ENCODE measurements at regions not wholly inside any gene's neighbourhood (a gene's known extent, or its start where the extent isn't known, plus 50 kb on each side); places are given as distances from the start of the nearest gene placed in this dataset.

GRCh38 chr9:16121168-16121567, 568.3 kb downstream of the CCDC171 start:
- no peaks in the 10 kb centered on the region for H3K36me3 ChIP-seq (ENCODE audit: control insufficient read depth, insufficient read depth, low read length)
- no peak overlapping the region for H3K4me3 ChIP-seq (replicated peaks; ENCODE audit: low read depth, low read length)
- no peaks in the 10 kb centered on the region for H3K27me3 ChIP-seq (replicated peaks; ENCODE audit: control insufficient read depth, insufficient read depth, low read length)
- no peak for DNase-seq (ENCODE audit: extremely low read depth, insufficient read length)
- TF ChIP-seq CTCF (IDR thresholded peaks at IDR 0.05; ENCODE audit: insufficient read depth, low read length, poor library complexity, severe bottlenecking): no peak

- H3K4me3 ChIP-seq (replicated peaks; ENCODE audit: low read depth, low read length): no peak overlapping the region
- H3K27me3 ChIP-seq (replicated peaks; ENCODE audit: control insufficient read depth, insufficient read depth, low read length): no peaks in the 10 kb centered on the region
- DNase-seq (ENCODE audit: extremely low read depth, insufficient read length): no peak
- no peaks in the 10 kb centered on the region for H3K36me3 ChIP-seq (ENCODE audit: control insufficient read depth, insufficient read depth, low read length)
- TF ChIP-seq CTCF (IDR thresholded peaks at IDR 0.05; ENCODE audit: insufficient read depth, low read length, poor library complexity, severe bottlenecking): no peak
These were observed 568.9 kb downstream of the CCDC171 start for GRCh38 chr9:16121601-16122286.

GRCh38 chr9:16125629-16126028, 572.8 kb downstream of the CCDC171 start:
- H3K27me3 ChIP-seq (replicated peaks; ENCODE audit: control insufficient read depth, insufficient read depth, low read length): no peaks in the 10 kb centered on the region
- DNase-seq (ENCODE audit: extremely low read depth, insufficient read length): no peak
- H3K4me3 ChIP-seq (replicated peaks; ENCODE audit: low read depth, low read length): no peak overlapping the region
- TF ChIP-seq CTCF (IDR thresholded peaks at IDR 0.05; ENCODE audit: insufficient read depth, low read length, poor library complexity, severe bottlenecking): no peak
- H3K36me3 ChIP-seq (ENCODE audit: control insufficient read depth, insufficient read depth, low read length): no peaks in the 10 kb centered on the region

- H3K27me3 ChIP-seq (replicated peaks; ENCODE audit: control insufficient read depth, insufficient read depth, low read length): no peaks in the 10 kb centered on the region
- TF ChIP-seq CTCF (IDR thresholded peaks at IDR 0.05; ENCODE audit: insufficient read depth, low read length, poor library complexity, severe bottlenecking): no peak
- H3K36me3 ChIP-seq (ENCODE audit: control insufficient read depth, insufficient read depth, low read length): no peaks in the 10 kb centered on the region
- DNase-seq (ENCODE audit: extremely low read depth, insufficient read length): no peak
- no peak overlapping the region for H3K4me3 ChIP-seq (replicated peaks; ENCODE audit: low read depth, low read length)
These were observed 573.2 kb downstream of the CCDC171 start for GRCh38 chr9:16126042-16126441.

GRCh38 chr9:16128003-16128402, 575.2 kb downstream of the CCDC171 start:
- DNase-seq (ENCODE audit: extremely low read depth, insufficient read length): no peak
- no peak for TF ChIP-seq CTCF (IDR thresholded peaks at IDR 0.05; ENCODE audit: insufficient read depth, low read length, poor library complexity, severe bottlenecking)
- H3K4me3 ChIP-seq (replicated peaks; ENCODE audit: low read depth, low read length): no peak overlapping the region
- no peaks in the 10 kb centered on the region for H3K27me3 ChIP-seq (replicated peaks; ENCODE audit: control insufficient read depth, insufficient read depth, low read length)
- H3K36me3 ChIP-seq (ENCODE audit: control insufficient read depth, insufficient read depth, low read length): no peaks in the 10 kb centered on the region

- no peak for TF ChIP-seq CTCF (IDR thresholded peaks at IDR 0.05; ENCODE audit: insufficient read depth, low read length, poor library complexity, severe bottlenecking)
- H3K27me3 ChIP-seq (replicated peaks; ENCODE audit: control insufficient read depth, insufficient read depth, low read length): no peaks in the 10 kb centered on the region
- no peak overlapping the region for H3K4me3 ChIP-seq (replicated peaks; ENCODE audit: low read depth, low read length)
These were observed 578.4 kb downstream of the CCDC171 start for GRCh38 chr9:16131264-16131663.

More at GRCh38 chr9:16131264-16131663, 578.4 kb downstream of the CCDC171 start:
- H3K36me3 ChIP-seq (ENCODE audit: control insufficient read depth, insufficient read depth, low read length): no peaks in the 10 kb centered on the region
- no peak for DNase-seq (ENCODE audit: extremely low read depth, insufficient read length)
